SK-N-MC (cell line): ENCODE measurements at regions not wholly inside any gene's neighbourhood (a gene's known extent, or its start where the extent isn't known, plus 50 kb on each side); places are given as distances from the start of the nearest gene placed in this dataset.

Experiments
- EZH2 ChIP-seq: fragments of 200-600 bp; sonication (generic); IDR thresholded peaks from one replicate; pipeline ENCODE4 v1.6.1; 2017; ENCODE audit warnings: antibody characterized with exemption
- POLR2AphosphoS5 ChIP-seq: IDR thresholded peaks from 2 replicates; pipeline ENCODE4 v1.6.1; 2012; ENCODE audit warnings: mild to moderate bottlenecking, low read depth, low read length, borderline replicate concordance

GRCh38 chr14:35989736-35990135 is 163.6 kb downstream of the BRMS1L start:
- TF ChIP-seq EZH2 = no peak
- TF ChIP-seq POLR2AphosphoS5 = no peak
